Muscle of back (tissue), 3 donors: ENCODE measurements at regions not wholly inside any gene's neighbourhood (a gene's known extent, or its start where the extent isn't known, plus 50 kb on each side); places are given as distances from the start of the nearest gene placed in this dataset.
"Not testable (repeated sequence)": the region's sequence is repeated elsewhere in the genome, so short reads cannot be mapped to it uniquely, and the experiment has no call there.

Experiments used
- DNase-seq, 3 donors: peaks; one replicate each; pipeline versions ENCODE4 v3.0.0 to v3.0.0-alpha.2; 2013

- no peak for DNase-seq
Observed at GRCh38 chr20:4469910-4470309, 216.3 kb upstream of the PRNP start.

GRCh38 chr20:4468114-4468513 lies 218.1 kb upstream of the PRNP start:
- DNase-seq = no peak

- no peak for DNase-seq
Observed at GRCh38 chr20:4465855-4466545, 216.9 kb upstream of the ADRA1D start.

GRCh38 chr20:4465212-4465611 lies 216.1 kb upstream of the ADRA1D start:
- no peak for DNase-seq

GRCh38 chr20:4462801-4463200 lies 213.7 kb upstream of the ADRA1D start:
- DNase-seq = not testable (repeated sequence)

- no peak for DNase-seq
Observed at GRCh38 chr20:4459081-4459480, 210.0 kb upstream of the ADRA1D start.

GRCh38 chr20:4457566-4458543 lies 208.8 kb upstream of the ADRA1D start:
- no peak for DNase-seq

GRCh38 chr20:4455996-4456395 lies 206.9 kb upstream of the ADRA1D start:
- DNase-seq = no peak

GRCh38 chr20:4455301-4455701 lies 206.2 kb upstream of the ADRA1D start:
- no peak for DNase-seq

- no peak for DNase-seq
Observed at GRCh38 chr20:4454111-4454510, 205.0 kb upstream of the ADRA1D start.

- DNase-seq = peak in 1 of 3 donors; percentile 27
Observed at GRCh38 chr20:4453359-4453758, 204.3 kb upstream of the ADRA1D start.

- no peak for DNase-seq
Observed at GRCh38 chr20:4451487-4452081, 202.5 kb upstream of the ADRA1D start.

- DNase-seq = peak in 2 of 3 donors; percentile 36 to 60
Observed at GRCh38 chr20:4449957-4450715, 201.0 kb upstream of the ADRA1D start.

GRCh38 chr20:4445784-4446183 lies 196.7 kb upstream of the ADRA1D start:
- DNase-seq = peak in 1 of 3 donors; percentile 13

GRCh38 chr20:4445331-4445730 lies 196.2 kb upstream of the ADRA1D start:
- no peak for DNase-seq

GRCh38 chr20:4444404-4444803 lies 195.3 kb upstream of the ADRA1D start:
- no peak for DNase-seq

GRCh38 chr20:4443016-4443415 lies 193.9 kb upstream of the ADRA1D start:
- DNase-seq = no peak

- no peak for DNase-seq
Observed at GRCh38 chr20:4441871-4442270, 192.8 kb upstream of the ADRA1D start.

GRCh38 chr20:4441191-4441590 lies 192.1 kb upstream of the ADRA1D start:
- DNase-seq = no peak

GRCh38 chr20:4439461-4439860 lies 190.4 kb upstream of the ADRA1D start:
- no peak for DNase-seq

- DNase-seq = no peak
Observed at GRCh38 chr20:4437131-4437530, 188.0 kb upstream of the ADRA1D start.
